Mesenchymal stem cell (in vitro differentiated cells and primary cell): ENCODE measurements at regions not wholly inside any gene's neighbourhood (a gene's known extent, or its start where the extent isn't known, plus 50 kb on each side); places are given as distances from the start of the nearest gene placed in this dataset.
"Not testable (repeated sequence)": the region's sequence is repeated elsewhere in the genome, so short reads cannot be mapped to it uniquely, and the experiment has no call there.

Experiments
- DNase-seq: peaks from one replicate; pipeline ENCODE4 v3.0.0-alpha.2; 2013
- H2AFZ ChIP-seq: one replicate; pipeline ENCODE4 v1.6.1; 2013; ENCODE audit warnings: low read depth, mild to moderate bottlenecking, control low read depth, inconsistent platforms, low read length, moderate library complexity
- H2AK5ac ChIP-seq: 2 replicates; pipeline ENCODE4 v1.6.1; 2013; ENCODE audit warnings: low read length, moderate library complexity, mild to moderate bottlenecking, inconsistent platforms; ENCODE audit not compliant: severe bottlenecking
- H2BK120ac ChIP-seq: one replicate; pipeline ENCODE4 v1.6.1; 2013; ENCODE audit warnings: low read depth, mild to moderate bottlenecking, inconsistent platforms, low read length, moderate library complexity
- H2BK12ac ChIP-seq, 2 experiments: one replicate each; pipeline ENCODE4 v1.6.1; 2013; ENCODE audit warnings: inconsistent platforms in 2 of 2, low read length in 2 of 2, mild to moderate bottlenecking in 2 of 2, moderate library complexity in 2 of 2, control low read depth in 1 of 2
- H2BK15ac ChIP-seq: one replicate; pipeline ENCODE4 v1.6.1; 2013; ENCODE audit warnings: mild to moderate bottlenecking, low read depth, inconsistent platforms; ENCODE audit not compliant: poor library complexity, severe bottlenecking
- H2BK5ac ChIP-seq: 2 replicates; pipeline ENCODE4 v1.6.1; 2013; ENCODE audit warnings: low read depth, mild to moderate bottlenecking, low read length, control low read depth, inconsistent platforms; ENCODE audit not compliant: poor library complexity, severe bottlenecking
- H3K14ac ChIP-seq, 2 experiments: one replicate each; pipeline ENCODE4 v1.6.1; 2013; ENCODE audit warnings: inconsistent platforms in 2 of 2, low read length in 2 of 2, control low read depth in 1 of 2, mild to moderate bottlenecking in 1 of 2, moderate library complexity in 1 of 2
- H3K18ac ChIP-seq, 2 experiments: one replicate each; pipeline ENCODE4 v1.6.1; 2013; ENCODE audit warnings: inconsistent platforms in 2 of 2, low read length in 2 of 2, control low read depth in 1 of 2, low read depth in 1 of 2, mild to moderate bottlenecking in 1 of 2
- H3K23ac ChIP-seq, 2 experiments: one replicate each; pipeline ENCODE4 v1.6.1; 2013; ENCODE audit warnings: inconsistent platforms in 2 of 2, low read length in 2 of 2, mild to moderate bottlenecking in 2 of 2, moderate library complexity in 2 of 2, control low read depth in 1 of 2
- H3K27ac ChIP-seq: 2 replicates; pipeline ENCODE4 v1.5.1; 2013; ENCODE audit warnings: mild to moderate bottlenecking, moderate library complexity, low read length, control low read depth, inconsistent platforms; ENCODE audit not compliant: poor library complexity, severe bottlenecking
- H3K27me3 ChIP-seq, 2 experiments: 2 replicates each; pipeline versions ENCODE4 v1.6.1 to v1.7.0; 2013; ENCODE audit warnings: low read length in 2 of 2, mild to moderate bottlenecking in 2 of 2, moderate library complexity in 2 of 2, control low read depth in 1 of 2, inconsistent platforms in 1 of 2; ENCODE audit not compliant: control insufficient read depth in 1 of 2, insufficient read depth in 1 of 2
- H3K36me3 ChIP-seq, 2 experiments: 2 replicates each; pipeline versions ENCODE4 v1.6.1 to v1.7.0; 2013; ENCODE audit warnings: low read length in 2 of 2, control low read depth in 1 of 2, inconsistent platforms in 1 of 2, low read depth in 1 of 2, mild to moderate bottlenecking in 1 of 2; ENCODE audit not compliant: insufficient read depth in 2 of 2, control insufficient read depth in 1 of 2
- H3K4ac ChIP-seq, 2 experiments: one replicate each; pipeline ENCODE4 v1.6.1; 2013; ENCODE audit warnings: inconsistent platforms in 2 of 2, low read length in 2 of 2, mild to moderate bottlenecking in 2 of 2, moderate library complexity in 2 of 2, control low read depth in 1 of 2, low read depth in 1 of 2
- H3K4me1 ChIP-seq: 2 replicates; pipeline ENCODE4 v1.6.1; 2013; ENCODE audit warnings: low read depth, low read length, control low read depth; ENCODE audit not compliant: control insufficient read depth, insufficient read depth
- H3K4me2 ChIP-seq: 2 replicates; pipeline ENCODE4 v1.6.1; 2013; ENCODE audit warnings: low read length, mild to moderate bottlenecking, inconsistent platforms; ENCODE audit not compliant: poor library complexity, severe bottlenecking
- H3K4me3 ChIP-seq, 2 experiments: 2 replicates each; pipeline versions ENCODE4 v1.5.1 to v1.7.0; 2013; ENCODE audit warnings: low read length in 2 of 2, mild to moderate bottlenecking in 2 of 2, control low read depth in 1 of 2, low read depth in 1 of 2; ENCODE audit not compliant: insufficient read depth in 1 of 2
- H3K79me1 ChIP-seq: replicated peaks from 2 replicates; pipeline ENCODE4 v1.6.1; 2013; ENCODE audit warnings: mild to moderate bottlenecking, control low read depth, low read length, inconsistent platforms; ENCODE audit not compliant: poor library complexity, severe bottlenecking
- H3K9ac ChIP-seq: 2 replicates; pipeline ENCODE4 v1.7.0; 2013; ENCODE audit warnings: mild to moderate bottlenecking, low read length, moderate library complexity
- H3K9me3 ChIP-seq: 2 replicates; pipeline ENCODE4 v1.7.0; 2013; ENCODE audit warnings: mild to moderate bottlenecking, low read length; ENCODE audit not compliant: control insufficient read depth
- H4K8ac ChIP-seq: one replicate; pipeline ENCODE4 v1.6.1; 2013; ENCODE audit warnings: inconsistent platforms, mild to moderate bottlenecking, low read length, moderate library complexity
- H4K91ac ChIP-seq: one replicate; pipeline ENCODE4 v1.6.1; 2013; ENCODE audit warnings: mild to moderate bottlenecking, low read length, inconsistent platforms
- WGBS: methylation state at CpG from one replicate; pipeline ENCODE4 v1.1.7; 2013; ENCODE audit warnings: mixed read lengths; 5-methylcytosine and 5-hydroxymethylcytosine counted together

- not testable (repeated sequence) for H3K23ac ChIP-seq, H3K14ac ChIP-seq, H2BK12ac ChIP-seq, H3K27me3 ChIP-seq, H2BK5ac ChIP-seq, H4K8ac ChIP-seq, H3K4me3 ChIP-seq, H2AFZ ChIP-seq, H3K79me1 ChIP-seq, H3K4me1 ChIP-seq, H3K9me3 ChIP-seq, H3K36me3 ChIP-seq, H3K27ac ChIP-seq, H2BK120ac ChIP-seq, H4K91ac ChIP-seq, DNase-seq, H2AK5ac ChIP-seq, H2BK15ac ChIP-seq, H3K4ac ChIP-seq, H3K4me2 ChIP-seq, H3K18ac ChIP-seq, H3K9ac ChIP-seq
- 32% methylated on average over 2 of the region's 3 CpGs for WGBS
Measured at GRCh38 chr11:50146308-50146707, 113.6 kb downstream of the OR4C45 start.

- H3K9ac ChIP-seq, H3K36me3 ChIP-seq, DNase-seq, H3K18ac ChIP-seq, H2BK120ac ChIP-seq, H2AFZ ChIP-seq, H4K8ac ChIP-seq, H3K4me2 ChIP-seq, H4K91ac ChIP-seq, H3K79me1 ChIP-seq, H2AK5ac ChIP-seq, H3K4me1 ChIP-seq, H2BK15ac ChIP-seq, H3K23ac ChIP-seq, H3K14ac ChIP-seq, H2BK12ac ChIP-seq, H3K27ac ChIP-seq, H3K27me3 ChIP-seq, H3K9me3 ChIP-seq, H2BK5ac ChIP-seq, H3K4me3 ChIP-seq, H3K4ac ChIP-seq: not testable (repeated sequence)
- WGBS: no CpG with 5 or more reads among the region's 2 CpGs
Measured at GRCh38 chr11:50147946-50148345, 115.3 kb downstream of the OR4C45 start.

DNA sequence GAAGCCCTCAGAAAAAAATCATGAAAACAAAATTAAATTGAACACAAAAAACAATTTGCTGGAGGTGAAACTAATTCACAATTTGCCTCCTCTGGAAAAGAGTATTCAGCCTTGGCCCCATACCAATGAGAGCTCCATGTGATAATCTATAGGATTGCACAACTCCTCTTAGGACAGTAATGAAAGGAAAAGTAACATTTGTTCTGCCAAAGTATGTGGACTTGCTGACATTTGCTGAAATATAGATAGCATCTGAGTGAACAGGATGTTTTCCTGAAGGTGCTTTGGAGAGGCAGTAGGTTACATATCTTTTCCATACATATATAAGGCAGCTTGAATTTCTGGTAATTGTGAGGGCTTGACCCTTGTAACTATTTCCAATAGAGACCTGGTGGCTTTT lies 122.8 kb downstream of the OR4C45 start:
- H3K4me1 ChIP-seq: no peaks in the 10 kb centered on the region
- no peaks in the 10 kb centered on the region for H3K79me1 ChIP-seq
- H2BK15ac ChIP-seq: no peak overlapping the region
- no peak overlapping the region for H3K14ac ChIP-seq
- no peak overlapping the region for H2AFZ ChIP-seq
- H2BK120ac ChIP-seq: no peak overlapping the region
- no peak overlapping the region for H2BK5ac ChIP-seq
- DNase-seq: no peak
- no peak overlapping the region for H3K18ac ChIP-seq
- no peak overlapping the region for H4K8ac ChIP-seq
- no peak overlapping the region for H3K4ac ChIP-seq
- H3K36me3 ChIP-seq: no peaks in the 10 kb centered on the region
- no peak overlapping the region for H3K4me3 ChIP-seq
- no peak overlapping the region for H2AK5ac ChIP-seq
- no peak overlapping the region for H3K23ac ChIP-seq
- H3K4me2 ChIP-seq: no peak overlapping the region
- H2BK12ac ChIP-seq: no peak overlapping the region
- peaks cover 10% of the 10 kb centered on the region for H3K9me3 ChIP-seq
- H3K27ac ChIP-seq: no peak overlapping the region
- no peaks in the 10 kb centered on the region for H3K27me3 ChIP-seq
- H3K9ac ChIP-seq: no peak overlapping the region
- H4K91ac ChIP-seq: no peak overlapping the region

DNA sequence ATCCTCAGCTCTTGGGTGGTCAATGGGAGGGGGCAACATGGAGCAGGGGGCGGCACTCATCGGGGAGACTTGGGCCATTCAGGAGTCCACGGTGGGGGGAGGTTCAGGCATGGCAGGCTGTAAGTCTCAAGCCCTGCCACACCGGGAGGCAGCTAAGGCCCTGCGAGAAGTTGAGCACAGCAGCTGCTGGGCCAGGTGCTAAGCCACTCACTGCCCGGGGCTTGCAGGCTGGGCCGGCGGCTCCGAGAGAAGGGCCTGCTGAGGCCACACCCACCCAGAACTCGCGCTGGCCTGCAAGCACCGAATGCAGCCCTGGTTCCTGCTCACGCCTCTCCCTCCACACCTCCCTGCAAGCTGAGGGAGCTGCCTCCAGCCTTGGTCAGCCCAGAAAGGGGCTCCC lies 131.4 kb downstream of the OR4C45 start:
- no peak overlapping the region for H3K18ac ChIP-seq
- no peak overlapping the region for H3K27ac ChIP-seq
- no peak overlapping the region for H2AFZ ChIP-seq
- H3K23ac ChIP-seq: no peak overlapping the region
- H4K8ac ChIP-seq: no peak overlapping the region
- DNase-seq: no peak
- H3K79me1 ChIP-seq: no peaks in the 10 kb centered on the region
- H2BK120ac ChIP-seq: no peak overlapping the region
- H2BK12ac ChIP-seq: no peak overlapping the region
- H3K9me3 ChIP-seq: peaks cover 2% of the 10 kb centered on the region
- no peaks in the 10 kb centered on the region for H3K36me3 ChIP-seq
- no peaks in the 10 kb centered on the region for H3K4me1 ChIP-seq
- H2BK5ac ChIP-seq: no peak overlapping the region
- H2AK5ac ChIP-seq: no peak overlapping the region
- H3K27me3 ChIP-seq: no peaks in the 10 kb centered on the region
- no peak overlapping the region for H4K91ac ChIP-seq
- 92% methylated on average over 13 of the region's 13 CpGs for WGBS
- H3K14ac ChIP-seq: no peak overlapping the region
- no peak overlapping the region for H3K4me2 ChIP-seq
- no peak overlapping the region for H3K4me3 ChIP-seq
- H3K9ac ChIP-seq: no peak overlapping the region
- no peak overlapping the region for H2BK15ac ChIP-seq
- H3K4ac ChIP-seq: no peak overlapping the region
